HCT116 (cell line): ENCODE measurements at regions not wholly inside any gene's neighbourhood (a gene's known extent, or its start where the extent isn't known, plus 50 kb on each side); places are given as distances from the start of the nearest gene placed in this dataset.

Experiments
- ATAC-seq: fragments of 200-7000 bp; cut with Tn5 transposase; 2 replicates; pipeline ENCODE4 v1.9.1; 2020; ENCODE audit warnings: mild to moderate bottlenecking, moderate library complexity
- BruUV-seq: library from RNA; stranded (reverse); fragments of 400-500 nt; replicated peaks from 2 replicates; lab custom pipeline; 2021; lab: Mats Ljungman, UMichigan
- CTCF ChIA-PET: fragments of 300-600 bp; sonication (Branson Sonifier 250); formaldehyde crosslinking; loops from one replicate; lab custom pipeline; 2021; ENCODE audit warnings: antibody characterized with exemption; lab: Charles Lee
- POLR2A ChIA-PET: fragments of 300-600, 350-600 bp; sonication (Branson Sonifier 250); formaldehyde crosslinking; loops from one replicate; lab custom pipeline; 2021; ENCODE audit warnings: antibody characterized with exemption; lab: Charles Lee
- RAD21 ChIA-PET, 2 experiments: fragments of 300-600 bp; sonication (Branson Sonifier 250); formaldehyde crosslinking; loops; one replicate each; lab custom pipeline; 2023; ENCODE audit warnings: low total read pairs in 2 of 2; ENCODE audit not compliant: uncharacterized antibody in 2 of 2, unreplicated experiment in 2 of 2, low non-redundant PET in 1 of 2; lab: Charles Lee
- DNase-seq: peaks from one replicate; pipeline ENCODE4 v3.0.0-alpha.2; 2010; ENCODE audit warnings: low read depth, low spot score
- H2AFZ ChIP-seq: fragments of 200-600 bp; shearing (Covaris generic), sonication (generic); 2 replicates; pipeline ENCODE4 v1.6.1; 2017; ENCODE audit warnings: low read depth, mixed run types, mixed read lengths, antibody characterized with exemption, low read length; ENCODE audit not compliant: poor library complexity, severe bottlenecking
- H3K27ac ChIP-seq: 2 replicates; pipeline ENCODE4 v1.5.1; 2012; ENCODE audit warnings: low read depth, low read length
- H3K27me3 ChIP-seq: fragments of 200-600 bp; sonication (generic); 2 replicates; pipeline ENCODE4 v1.6.1; 2016; ENCODE audit warnings: mixed run types, low read length, mixed read lengths; ENCODE audit not compliant: insufficient read depth
- H3K36me3 ChIP-seq, 2 experiments: fragments of 200-500 bp in 1 of 2; fragments of 200-600 bp in 1 of 2; sonication (Bioruptor generic) in 1 of 2; sonication (generic) in 1 of 2; 2 replicates each; pipeline versions ENCODE4 v1.5.1 to v1.6.1; 2014 to 2016; ENCODE audit warnings: low read length in 2 of 2, inconsistent platforms in 1 of 2, mixed read lengths in 1 of 2, mixed run types in 1 of 2; ENCODE audit not compliant: insufficient read depth in 2 of 2, control insufficient read depth in 1 of 2
- H3K4me1 ChIP-seq, 2 experiments: fragments of 200-600 bp in 1 of 2; sonication (generic) in 1 of 2; 2 replicates each; pipeline versions ENCODE4 v1.5.1 to v1.6.1; 2012 to 2017; ENCODE audit warnings: low read length in 2 of 2, inconsistent platforms in 1 of 2, mild to moderate bottlenecking in 1 of 2, mixed read lengths in 1 of 2, mixed run types in 1 of 2, moderate library complexity in 1 of 2; ENCODE audit not compliant: insufficient read depth in 2 of 2, control insufficient read depth in 1 of 2
- H3K4me2 ChIP-seq: fragments of 200-600 bp; sonication (generic); 2 replicates; pipeline ENCODE4 v1.6.1; 2017; ENCODE audit warnings: mixed run types, low read length, mixed read lengths
- H3K4me3 ChIP-seq, 2 experiments: fragments of 200-600 bp in 1 of 2; sonication (generic) in 1 of 2; replicated peaks in 1 of 2; 2 replicates each; pipeline ENCODE4 v1.5.1; 2011 to 2016; ENCODE audit warnings: low read length in 2 of 2, control low read depth in 1 of 2, low read depth in 1 of 2, mild to moderate bottlenecking in 1 of 2, mixed read lengths in 1 of 2, mixed run types in 1 of 2
- H3K79me2 ChIP-seq: fragments of 200-600 bp; sonication (generic); 2 replicates; pipeline ENCODE4 v1.6.1; 2017; ENCODE audit warnings: mild to moderate bottlenecking, mixed run types, low read length, moderate library complexity, mixed read lengths; ENCODE audit not compliant: insufficient read depth
- H3K9ac ChIP-seq: fragments of 200-600 bp; sonication (generic); 2 replicates; pipeline ENCODE4 v1.6.1; 2016; ENCODE audit warnings: low read length, mixed read lengths
- H3K9me2 ChIP-seq: fragments of 200-600 bp; sonication (generic), shearing (Covaris generic); 2 replicates; pipeline ENCODE4 v1.6.1; 2017; ENCODE audit warnings: mixed run types, mild to moderate bottlenecking, moderate library complexity; ENCODE audit not compliant: insufficient read depth
- H3K9me3 ChIP-seq, 2 experiments: fragments of 200-500 bp in 1 of 2; fragments of 200-600 bp in 1 of 2; sonication (Bioruptor generic) in 1 of 2; sonication (generic) in 1 of 2; 2 replicates each; pipeline ENCODE4 v1.6.1; 2014 to 2017; ENCODE audit warnings: low read length in 2 of 2, mixed read lengths in 2 of 2, inconsistent platforms in 1 of 2, low read depth in 1 of 2, mild to moderate bottlenecking in 1 of 2, mixed run types in 1 of 2, moderate library complexity in 1 of 2; ENCODE audit not compliant: control insufficient read depth in 1 of 2, insufficient read depth in 1 of 2
- H4K20me1 ChIP-seq: fragments of 200-600 bp; sonication (generic), shearing (Covaris generic); 2 replicates; pipeline ENCODE4 v1.6.1; 2017; ENCODE audit warnings: mixed run types, mild to moderate bottlenecking, moderate library complexity; ENCODE audit not compliant: insufficient read depth
- ATF3 ChIP-seq: IDR thresholded peaks from 2 replicates; pipeline ENCODE4 v1.6.1; 2012
- CBX3 ChIP-seq: IDR thresholded peaks from 2 replicates; pipeline ENCODE4 v1.6.1; 2012; ENCODE audit warnings: low read depth
- CEBPB ChIP-seq: IDR thresholded peaks from 2 replicates; pipeline ENCODE4 v1.6.1; 2012; ENCODE audit warnings: low read depth
- CTCF ChIP-seq, 3 experiments: fragments of 200-600 bp in 1 of 3; sonication (generic) in 1 of 3; IDR thresholded peaks in 2 of 3; conservative IDR thresholded peaks in 1 of 3; 2 replicates each; pipeline ENCODE4 v1.5.1; 2012 to 2017; ENCODE audit warnings: low read depth in 2 of 3, low read length in 2 of 3, antibody characterized with exemption in 1 of 3, borderline replicate concordance in 1 of 3, control low read depth in 1 of 3, mild to moderate bottlenecking in 1 of 3, mixed read lengths in 1 of 3, mixed run types in 1 of 3, moderate library complexity in 1 of 3; ENCODE audit not compliant: insufficient read depth in 1 of 3
- EGR1 ChIP-seq: IDR thresholded peaks from 2 replicates; pipeline ENCODE4 v1.6.1; 2012; ENCODE audit warnings: low read depth
- ELF1 ChIP-seq: IDR thresholded peaks from 2 replicates; pipeline ENCODE4 v1.6.1; 2012; ENCODE audit warnings: low read depth, borderline replicate concordance
- EZH2phosphoT487 ChIP-seq: fragments of 200-600 bp; IDR thresholded peaks from 2 replicates; pipeline ENCODE4 v1.6.1; 2018; ENCODE audit warnings: antibody characterized with exemption, borderline replicate concordance
- FOSL1 ChIP-seq: IDR thresholded peaks from 2 replicates; pipeline ENCODE4 v1.6.1; 2012; ENCODE audit warnings: low read depth
- JUND ChIP-seq: IDR thresholded peaks from 2 replicates; pipeline ENCODE4 v1.6.1; 2012
- POLR2A ChIP-seq: IDR thresholded peaks from 2 replicates; pipeline ENCODE4 v1.7.0; 2011; ENCODE audit warnings: borderline replicate concordance; ENCODE audit not compliant: insufficient read depth, insufficient read length; ENCODE audit errors: extremely low read depth
- POLR2AphosphoS5 ChIP-seq: IDR thresholded peaks from 2 replicates; pipeline ENCODE4 v1.6.1; 2011; ENCODE audit warnings: mild to moderate bottlenecking, low read depth, low read length, moderate library complexity
- REST ChIP-seq: IDR thresholded peaks from 2 replicates; pipeline ENCODE4 v1.6.1; 2012; ENCODE audit warnings: low read depth
- TCF7L2 ChIP-seq: IDR thresholded peaks from 2 replicates; pipeline ENCODE4 v1.7.0; 2011; ENCODE audit warnings: borderline replicate concordance, inconsistent platforms; ENCODE audit not compliant: insufficient read depth, insufficient read length; ENCODE audit errors: extremely low read depth
- YY1 ChIP-seq: IDR thresholded peaks from 2 replicates; pipeline ENCODE4 v1.6.1; 2011; ENCODE audit warnings: low read length, low read depth, moderate library complexity, mild to moderate bottlenecking; ENCODE audit not compliant: insufficient replicate concordance; ENCODE audit errors: extremely low read depth
- ZFX ChIP-seq: fragments of 450-650 bp; IDR thresholded peaks from 2 replicates; pipeline ENCODE4 v1.6.1; 2017
- ZNF274 ChIP-seq: fragments of 200-500 bp; sonication (Bioruptor generic); IDR thresholded peaks from 2 replicates; pipeline ENCODE4 v1.6.1; 2014; ENCODE audit warnings: mild to moderate bottlenecking, low read depth, low read length, inconsistent platforms
- intact Hi-C: fragments of 100-400 bp; cut with micrococcal nuclease; formaldehyde crosslinking; loops from 2 replicates; pipeline ENCODE4 v1.10.0; 2022
- TF ChIP-seq, protein P1 (sequence below): IDR thresholded peaks from 2 replicates; pipeline ENCODE4 v1.6.1; 2012

GRCh38 chr6:44580901-44581300 is 193.4 kb downstream of the CDC5L start:
- ATAC-seq (no peak), DNase-seq (no peak)
- Histone ChIP-seq H3K4me3 (no peak overlapping the region), H3K9me2 (no peaks in the 10 kb centered on the region), H3K79me2 (no peaks in the 10 kb centered on the region), H3K4me2 (no peak overlapping the region), H3K9me3 (peaks cover 0 to 10% of the 10 kb centered on the region in 2 experiments; a peak in 2 of 4 replicates), H4K20me1 (no peaks in the 10 kb centered on the region), H3K36me3 (no peaks in the 10 kb centered on the region), H2AFZ (no peak overlapping the region), H3K27ac (no peak overlapping the region), H3K4me1 (no peaks in the 10 kb centered on the region), H3K9ac (no peak overlapping the region), H3K27me3 (peaks cover 5% of the 10 kb centered on the region; the same call in 1 of the 2 replicates)
- ChIA-PET CTCF (no interaction called here), POLR2A (no interaction called here), RAD21 (no interaction called here)
- TF ChIP-seq ELF1 (no peak), EZH2phosphoT487 (no peak), EGR1 (no peak), POLR2A (no peak), ZNF274 (no peak), TCF7L2 (no peak), ZFX (no peak), POLR2AphosphoS5 (no peak), CBX3 (no peak), FOSL1 (no peak), REST (no peak), CTCF (IDR thresholded peaks at IDR 0.05 in 2 of 3, conservative IDR thresholded peaks at IDR 0.05 in 1 of 3; ENCODE audit: borderline replicate concordance in 1 of 3, insufficient read depth in 1 of 3, low read depth in 2 of 3, low read length in 2 of 3) (no peak), ATF3 (no peak), CEBPB (no peak), YY1 (no peak), JUND (no peak)
- TF ChIP-seq, protein P1, sequence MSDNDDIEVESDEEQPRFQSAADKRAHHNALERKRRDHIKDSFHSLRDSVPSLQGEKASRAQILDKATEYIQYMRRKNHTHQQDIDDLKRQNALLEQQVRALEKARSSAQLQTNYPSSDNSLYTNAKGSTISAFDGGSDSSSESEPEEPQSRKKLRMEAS, result no peak
- BruUV-seq, result no TSS peak
- intact Hi-C loops, result no loop called here
